D721Med (cell line): ENCODE measurements at regions not wholly inside any gene's neighbourhood (a gene's known extent, or its start where the extent isn't known, plus 50 kb on each side); places are given as distances from the start of the nearest gene placed in this dataset.

Experiments
- DNase-seq: peaks from one replicate; pipeline ENCODE4 v3.0.0; 2011; ENCODE audit warnings: low spot score; ENCODE audit not compliant: insufficient read length
- FAIRE-seq: peaks from 2 replicates; lab custom pipeline; 2011; peaks lifted over from hg19 to GRCh38; lab: Jason Lieb, UNC
- CTCF ChIP-seq: IDR thresholded peaks from 2 replicates; pipeline ENCODE4 v1.5.1; 2012; ENCODE audit warnings: mild to moderate bottlenecking, control low read depth; ENCODE audit not compliant: insufficient read depth; ENCODE audit errors: missing control alignments

- no peak for TF ChIP-seq CTCF
- peak; percentile 38 for FAIRE-seq
- DNase-seq = no peak
These were observed 858.9 kb downstream of the GALR1 start for GRCh38 chr18:78108554-78108953.

GRCh38 chr18:78113136-78113939 lies 863.7 kb downstream of the GALR1 start:
- no peak for TF ChIP-seq CTCF
- no peak for DNase-seq
- no peak for FAIRE-seq

- no peak for TF ChIP-seq CTCF
- DNase-seq (no peak), FAIRE-seq (no peak)
These were observed 864.2 kb downstream of the GALR1 start for GRCh38 chr18:78113940-78114251.

- peak; percentile 66 for FAIRE-seq
- TF ChIP-seq CTCF = no peak
These were observed 863.6 kb upstream of the SALL3 start for GRCh38 chr18:78115896-78116561.

GRCh38 chr18:78123144-78123909 lies 856.3 kb upstream of the SALL3 start:
- DNase-seq (peak; percentile 12), FAIRE-seq (no peak)
- TF ChIP-seq CTCF = no peak

More at GRCh38 chr18:78115896-78116561, 863.6 kb upstream of the SALL3 start:
- DNase-seq = no peak

- DNase-seq = no peak
- FAIRE-seq = no peak
- no peak for TF ChIP-seq CTCF
These were observed 855.5 kb upstream of the SALL3 start for GRCh38 chr18:78123926-78124797.
